ENCODE measurements at regions not wholly inside any gene's neighbourhood (a gene's known extent, or its start where the extent isn't known, plus 50 kb on each side); places are given as distances from the start of the nearest gene placed in this dataset.

DNA sequence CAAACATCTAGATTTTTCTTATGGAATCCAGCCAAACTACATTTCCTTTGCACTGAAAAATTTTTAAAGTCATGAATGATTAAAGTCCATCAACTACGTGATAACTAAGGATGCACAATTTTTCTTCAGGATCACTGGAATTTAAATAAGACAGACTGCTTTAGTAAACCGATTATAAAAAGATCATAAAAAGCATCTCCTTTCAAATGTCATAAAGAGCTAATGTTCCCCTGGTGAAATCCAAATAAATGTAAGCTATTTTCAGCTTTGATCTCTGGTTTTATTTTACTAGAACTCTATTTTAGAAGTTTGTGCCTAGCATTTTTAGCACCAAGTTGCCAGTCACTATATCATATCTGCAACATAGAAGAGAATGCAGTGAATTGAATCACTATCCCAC, 460.8 kb downstream of the RFC3 start:
- Mint-ChIP-seq H3K27ac (ENCODE audit: unreplicated experiment) (no peak overlapping the region), H3K9me3 (ENCODE audit: low read depth) (peaks cover 18% of the 10 kb centered on the region), H3K4me1 (ENCODE audit: low read depth) (no peaks in the 10 kb centered on the region), H3K36me3 (ENCODE audit: low read depth) (peaks cover 3% of the 10 kb centered on the region), H3K4me3 (ENCODE audit: unreplicated experiment) (no peak overlapping the region), H3K27me3 (ENCODE audit: low read depth) (no peaks in the 10 kb centered on the region)
- no peak for DNase-seq (ENCODE audit: low spot score)
- TF ChIP-seq, protein P1, sequence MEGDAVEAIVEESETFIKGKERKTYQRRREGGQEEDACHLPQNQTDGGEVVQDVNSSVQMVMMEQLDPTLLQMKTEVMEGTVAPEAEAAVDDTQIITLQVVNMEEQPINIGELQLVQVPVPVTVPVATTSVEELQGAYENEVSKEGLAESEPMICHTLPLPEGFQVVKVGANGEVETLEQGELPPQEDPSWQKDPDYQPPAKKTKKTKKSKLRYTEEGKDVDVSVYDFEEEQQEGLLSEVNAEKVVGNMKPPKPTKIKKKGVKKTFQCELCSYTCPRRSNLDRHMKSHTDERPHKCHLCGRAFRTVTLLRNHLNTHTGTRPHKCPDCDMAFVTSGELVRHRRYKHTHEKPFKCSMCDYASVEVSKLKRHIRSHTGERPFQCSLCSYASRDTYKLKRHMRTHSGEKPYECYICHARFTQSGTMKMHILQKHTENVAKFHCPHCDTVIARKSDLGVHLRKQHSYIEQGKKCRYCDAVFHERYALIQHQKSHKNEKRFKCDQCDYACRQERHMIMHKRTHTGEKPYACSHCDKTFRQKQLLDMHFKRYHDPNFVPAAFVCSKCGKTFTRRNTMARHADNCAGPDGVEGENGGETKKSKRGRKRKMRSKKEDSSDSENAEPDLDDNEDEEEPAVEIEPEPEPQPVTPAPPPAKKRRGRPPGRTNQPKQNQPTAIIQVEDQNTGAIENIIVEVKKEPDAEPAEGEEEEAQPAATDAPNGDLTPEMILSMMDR (IDR thresholded peaks at IDR 0.05), result no peak

DNA sequence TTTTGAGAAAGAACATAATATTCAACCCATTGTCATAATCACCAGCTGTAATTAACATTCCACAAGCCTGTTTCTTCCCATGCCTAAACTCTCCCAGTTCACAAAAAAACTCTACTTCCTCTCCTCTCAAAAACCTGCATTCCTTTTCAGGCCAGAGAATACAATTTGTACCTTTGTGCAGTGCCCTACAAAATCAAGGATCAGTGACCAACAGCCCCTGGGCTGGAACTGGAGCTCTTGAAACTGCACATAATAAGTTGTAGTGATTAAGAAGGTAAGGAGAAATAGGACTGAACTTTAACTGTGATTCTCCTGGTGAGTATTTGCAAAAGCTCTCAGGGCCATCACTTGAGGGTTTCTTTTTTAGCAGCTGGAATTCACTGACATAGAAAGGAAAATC, 472.7 kb downstream of the RFC3 start:
- Mint-ChIP-seq H3K27ac (ENCODE audit: unreplicated experiment) (no peak overlapping the region), H3K27me3 (ENCODE audit: low read depth) (no peaks in the 10 kb centered on the region), H3K4me1 (ENCODE audit: low read depth) (peaks cover 7% of the 10 kb centered on the region), H3K9me3 (ENCODE audit: low read depth) (no peaks in the 10 kb centered on the region), H3K36me3 (ENCODE audit: low read depth) (no peaks in the 10 kb centered on the region), H3K4me3 (ENCODE audit: unreplicated experiment) (no peak overlapping the region)
- no peak for DNase-seq (ENCODE audit: low spot score)
- TF ChIP-seq, protein P1 (IDR thresholded peaks at IDR 0.05), result no peak

DNA sequence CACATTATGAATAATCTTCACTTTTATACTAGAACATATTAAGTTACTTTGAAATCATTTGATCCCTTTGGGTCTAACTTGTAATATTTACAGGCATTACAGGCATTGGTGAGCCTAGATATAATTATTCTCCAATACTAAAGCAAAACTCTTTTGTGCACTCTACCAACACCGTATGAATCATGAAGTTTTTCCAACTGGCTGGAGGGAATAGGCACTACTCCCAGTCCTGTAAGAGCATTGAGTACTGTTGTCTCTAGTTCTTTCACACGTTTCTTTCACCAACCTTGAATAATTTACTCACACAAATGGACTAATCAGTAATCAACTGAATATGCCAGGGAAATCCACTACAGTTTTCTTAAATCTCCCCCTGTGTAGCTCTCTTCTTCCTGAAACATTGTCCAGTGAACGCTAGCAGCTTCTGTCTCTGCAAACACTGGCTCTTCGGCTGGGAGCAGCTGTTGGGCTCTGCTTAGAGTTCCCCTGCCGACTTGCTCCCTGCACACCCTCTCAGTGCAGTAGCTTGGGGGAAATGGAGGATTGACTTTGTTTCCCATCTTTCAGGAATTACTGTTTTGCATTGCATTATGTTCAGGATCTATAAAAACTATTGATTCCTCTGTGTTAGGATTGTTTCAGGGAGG, 476.7 kb downstream of the RFC3 start:
- Mint-ChIP-seq H3K27ac (ENCODE audit: unreplicated experiment) (no peak overlapping the region), H3K9me3 (ENCODE audit: low read depth) (peaks cover 4% of the 10 kb centered on the region), H3K36me3 (ENCODE audit: low read depth) (no peaks in the 10 kb centered on the region), H3K4me3 (ENCODE audit: unreplicated experiment) (peak overlapping the region; percentile 3), H3K4me1 (ENCODE audit: low read depth) (peaks cover 7% of the 10 kb centered on the region), H3K27me3 (ENCODE audit: low read depth) (no peaks in the 10 kb centered on the region)
- TF ChIP-seq, protein P1 (IDR thresholded peaks at IDR 0.05), result no peak
- no peak for DNase-seq (ENCODE audit: low spot score)

DNA sequence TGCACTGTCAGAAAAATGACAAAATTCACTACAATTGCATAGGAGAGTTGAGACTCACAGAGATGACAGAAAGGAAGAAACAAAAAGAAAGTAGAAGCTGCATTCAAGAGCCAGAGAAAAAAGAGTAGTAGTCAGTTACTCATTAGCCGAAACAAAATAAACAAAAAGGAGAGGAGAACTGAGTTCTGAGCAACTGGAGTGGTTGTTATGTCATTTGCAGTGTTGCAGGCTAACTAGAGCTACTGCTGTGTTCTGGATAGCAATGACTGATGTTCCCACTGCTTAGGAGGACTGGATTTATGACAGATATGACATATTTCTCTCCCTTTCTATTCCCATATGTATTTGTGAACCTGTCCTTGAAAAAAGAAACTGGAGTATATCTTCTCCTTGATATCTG, 482.6 kb downstream of the RFC3 start:
- Mint-ChIP-seq H3K4me1 (ENCODE audit: low read depth) (peaks cover 7% of the 10 kb centered on the region), H3K4me3 (ENCODE audit: unreplicated experiment) (no peak overlapping the region)
- no peak for DNase-seq (ENCODE audit: low spot score)

DNA sequence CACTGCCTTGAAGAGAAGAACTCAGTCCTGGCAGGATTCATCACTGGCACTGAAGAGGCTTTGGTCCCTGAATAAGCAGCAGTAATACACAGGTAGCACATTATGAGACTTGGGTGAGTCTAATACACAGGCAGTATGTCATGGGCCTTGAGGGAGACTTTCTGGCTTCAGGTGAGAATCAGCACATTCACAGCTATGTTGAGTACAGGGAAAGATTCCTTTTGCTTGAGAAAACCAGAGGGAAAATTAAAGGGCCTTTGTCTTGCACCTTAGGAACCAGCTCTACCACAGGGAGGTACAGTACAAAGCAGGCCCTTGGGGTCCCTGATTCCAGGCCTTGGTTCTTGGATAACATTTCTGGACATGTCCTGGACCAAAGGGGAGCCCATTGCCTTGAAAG, 484.6 kb downstream of the RFC3 start:
- Mint-ChIP-seq H3K4me3 (ENCODE audit: unreplicated experiment) (no peak overlapping the region), H3K27ac (ENCODE audit: unreplicated experiment) (no peak overlapping the region), H3K27me3 (ENCODE audit: low read depth) (no peaks in the 10 kb centered on the region), H3K4me1 (ENCODE audit: low read depth) (peaks cover 7% of the 10 kb centered on the region), H3K9me3 (ENCODE audit: low read depth) (peaks cover 11% of the 10 kb centered on the region), H3K36me3 (ENCODE audit: low read depth) (no peaks in the 10 kb centered on the region)
- TF ChIP-seq, protein P1 (IDR thresholded peaks at IDR 0.05), result no peak
- no peak for DNase-seq (ENCODE audit: low spot score)

More for the DNA sequence above, 482.6 kb downstream of the RFC3 start:
- Mint-ChIP-seq H3K27ac (ENCODE audit: unreplicated experiment) (no peak overlapping the region), H3K36me3 (ENCODE audit: low read depth) (no peaks in the 10 kb centered on the region), H3K9me3 (ENCODE audit: low read depth) (peaks cover 15% of the 10 kb centered on the region), H3K27me3 (ENCODE audit: low read depth) (no peaks in the 10 kb centered on the region)
- TF ChIP-seq, protein P1 (IDR thresholded peaks at IDR 0.05), result no peak
